Endodermal cell (in vitro differentiated cells): ENCODE measurements at regions not wholly inside any gene's neighbourhood (a gene's known extent, or its start where the extent isn't known, plus 50 kb on each side); places are given as distances from the start of the nearest gene placed in this dataset.

ENCODE experiments used
- DNase-seq: peaks from one replicate; pipeline ENCODE4 v3.0.0-alpha.2; 2017
- H3K27ac ChIP-seq: 2 replicates; pipeline ENCODE4 v1.5.1; 2013; ENCODE audit warnings: mild to moderate bottlenecking, low read depth, low read length, moderate library complexity
- H3K27me3 ChIP-seq: 2 replicates; pipeline ENCODE4 v1.6.1; 2013; ENCODE audit warnings: mild to moderate bottlenecking, low read length, moderate library complexity; ENCODE audit not compliant: insufficient read depth, control insufficient read depth, poor library complexity, severe bottlenecking
- H3K36me3 ChIP-seq: 2 replicates; pipeline ENCODE4 v1.7.0; 2013; ENCODE audit warnings: mild to moderate bottlenecking, low read length, moderate library complexity; ENCODE audit not compliant: control insufficient read depth, insufficient read depth
- H3K4me1 ChIP-seq: one replicate; pipeline ENCODE4 v1.7.0; 2013; ENCODE audit warnings: low read length; ENCODE audit not compliant: control insufficient read depth, insufficient read depth
- H3K4me3 ChIP-seq: 2 replicates; pipeline ENCODE4 v1.5.1; 2013; ENCODE audit warnings: mild to moderate bottlenecking, low read length, moderate library complexity
- H3K9ac ChIP-seq: 2 replicates; pipeline ENCODE4 v1.6.1; 2013; ENCODE audit warnings: mild to moderate bottlenecking, low read length, moderate library complexity; ENCODE audit not compliant: poor library complexity, severe bottlenecking; ENCODE audit errors: extremely low read depth
- H3K9me3 ChIP-seq: 2 replicates; pipeline ENCODE4 v1.6.1; 2013; ENCODE audit warnings: mild to moderate bottlenecking, low read length, moderate library complexity; ENCODE audit not compliant: control insufficient read depth
- H3K27ac Mint-ChIP-seq: 2 replicates; pipeline ENCODE4 v1.8.0; 2020; ENCODE audit warnings: mixed read lengths
- H3K27me3 Mint-ChIP-seq: 2 replicates; pipeline ENCODE4 v1.8.0; 2021; ENCODE audit warnings: mild to moderate bottlenecking, mixed read lengths; ENCODE audit not compliant: insufficient read depth
- H3K36me3 Mint-ChIP-seq: 2 replicates; pipeline ENCODE4 v1.8.0; 2020; ENCODE audit warnings: low read depth, mixed read lengths
- H3K4me1 Mint-ChIP-seq: 2 replicates; pipeline ENCODE4 v1.8.0; 2020; ENCODE audit warnings: mixed read lengths
- H3K4me3 Mint-ChIP-seq: 2 replicates; pipeline ENCODE4 v1.8.0; 2020; ENCODE audit warnings: mild to moderate bottlenecking, moderate library complexity, mixed read lengths
- H3K9me3 Mint-ChIP-seq: 2 replicates; pipeline ENCODE4 v1.8.0; 2020; ENCODE audit warnings: mild to moderate bottlenecking, mixed read lengths
- WGBS, 2 experiments: methylation state at CpG; one replicate each; pipeline versions ENCODE4 v1.1.5 to v1.1.7; 2013; ENCODE audit warnings: missing lambda C conversion rate in 2 of 2, mixed read lengths in 1 of 2; ENCODE audit not compliant: insufficient coverage in 1 of 2, insufficient read length in 1 of 2; 5-methylcytosine and 5-hydroxymethylcytosine counted together
- TF ChIP-seq, protein P1 (sequence below): fragments of 200-600 bp; sonication (generic); conservative IDR thresholded peaks from 2 replicates; pipeline ENCODE4 v1.5.0; 2021; ENCODE audit warnings: antibody characterized with exemption, mild to moderate bottlenecking

DNA sequence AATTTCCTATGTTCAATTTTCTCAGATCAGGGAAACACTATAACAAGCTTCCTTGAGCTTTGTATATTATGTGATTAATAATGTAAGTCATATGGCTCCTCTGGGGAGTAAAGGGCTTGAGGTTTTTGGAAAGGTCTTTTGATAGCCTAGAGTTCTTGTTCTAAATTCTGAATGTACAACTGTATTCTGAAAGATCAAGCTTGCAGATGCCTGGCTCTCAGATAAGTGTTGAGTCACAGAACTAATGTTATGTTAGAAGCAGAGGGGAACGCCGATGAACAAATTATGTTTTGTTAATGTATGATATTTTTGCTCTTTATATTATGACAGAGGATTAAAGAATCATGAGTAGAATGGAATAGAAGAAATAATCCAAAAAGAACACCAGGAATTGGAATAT, 170.1 kb downstream of the RPRM start:
- Histone ChIP-seq H3K9me3 (no peaks in the 10 kb centered on the region), H3K27ac (no peak overlapping the region), H3K9ac (no peak overlapping the region), H3K36me3 (no peaks in the 10 kb centered on the region), H3K4me1 (no peaks in the 10 kb centered on the region), H3K27me3 (no peaks in the 10 kb centered on the region), H3K4me3 (no peak overlapping the region)
- Mint-ChIP-seq H3K27me3 (no peaks in the 10 kb centered on the region), H3K4me3 (no peak overlapping the region), H3K27ac (no peak overlapping the region), H3K4me1 (no peaks in the 10 kb centered on the region), H3K36me3 (no peaks in the 10 kb centered on the region), H3K9me3 (no peaks in the 10 kb centered on the region)
- DNase-seq = no peak
- WGBS, 2 experiments = 67 to 69% methylated on average over 2 of the region's 2 CpGs
- TF ChIP-seq, protein P1, sequence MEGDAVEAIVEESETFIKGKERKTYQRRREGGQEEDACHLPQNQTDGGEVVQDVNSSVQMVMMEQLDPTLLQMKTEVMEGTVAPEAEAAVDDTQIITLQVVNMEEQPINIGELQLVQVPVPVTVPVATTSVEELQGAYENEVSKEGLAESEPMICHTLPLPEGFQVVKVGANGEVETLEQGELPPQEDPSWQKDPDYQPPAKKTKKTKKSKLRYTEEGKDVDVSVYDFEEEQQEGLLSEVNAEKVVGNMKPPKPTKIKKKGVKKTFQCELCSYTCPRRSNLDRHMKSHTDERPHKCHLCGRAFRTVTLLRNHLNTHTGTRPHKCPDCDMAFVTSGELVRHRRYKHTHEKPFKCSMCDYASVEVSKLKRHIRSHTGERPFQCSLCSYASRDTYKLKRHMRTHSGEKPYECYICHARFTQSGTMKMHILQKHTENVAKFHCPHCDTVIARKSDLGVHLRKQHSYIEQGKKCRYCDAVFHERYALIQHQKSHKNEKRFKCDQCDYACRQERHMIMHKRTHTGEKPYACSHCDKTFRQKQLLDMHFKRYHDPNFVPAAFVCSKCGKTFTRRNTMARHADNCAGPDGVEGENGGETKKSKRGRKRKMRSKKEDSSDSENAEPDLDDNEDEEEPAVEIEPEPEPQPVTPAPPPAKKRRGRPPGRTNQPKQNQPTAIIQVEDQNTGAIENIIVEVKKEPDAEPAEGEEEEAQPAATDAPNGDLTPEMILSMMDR = no peak

DNA sequence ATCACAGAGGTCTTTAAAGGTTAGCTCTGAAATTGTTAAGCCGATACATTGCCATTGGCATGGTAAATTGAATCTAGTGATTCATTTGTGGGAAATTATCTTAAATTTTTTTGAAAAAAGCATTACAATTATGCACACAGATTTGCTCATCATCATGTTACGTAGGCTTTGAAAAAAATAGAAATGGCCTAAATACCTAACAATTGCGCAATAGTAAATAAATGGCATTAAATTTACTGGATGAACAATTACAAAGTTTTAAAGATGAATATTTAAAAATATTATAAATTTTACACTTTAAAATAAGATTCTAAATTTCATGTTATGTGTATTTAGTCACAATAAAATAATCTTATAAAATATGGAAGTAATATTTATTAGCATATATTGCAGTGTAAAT, 171.3 kb downstream of the RPRM start:
- Mint-ChIP-seq H3K27ac (no peak overlapping the region), H3K4me3 (no peak overlapping the region), H3K4me1 (no peaks in the 10 kb centered on the region), H3K27me3 (no peaks in the 10 kb centered on the region), H3K9me3 (peaks cover 1% of the 10 kb centered on the region), H3K36me3 (no peaks in the 10 kb centered on the region)
- 95 to 100% methylated on average over 1 to 2 of the region's 3 CpGs for WGBS, 2 experiments
- no peak overlapping the region for H3K9ac ChIP-seq
- no peaks in the 10 kb centered on the region for H3K4me1 ChIP-seq
- H3K36me3 ChIP-seq = no peaks in the 10 kb centered on the region
- no peaks in the 10 kb centered on the region for H3K9me3 ChIP-seq
- H3K27me3 ChIP-seq = no peaks in the 10 kb centered on the region
- H3K27ac ChIP-seq = no peak overlapping the region
- no peak for DNase-seq
- no peak overlapping the region for H3K4me3 ChIP-seq
- TF ChIP-seq, protein P1 = no peak

DNA sequence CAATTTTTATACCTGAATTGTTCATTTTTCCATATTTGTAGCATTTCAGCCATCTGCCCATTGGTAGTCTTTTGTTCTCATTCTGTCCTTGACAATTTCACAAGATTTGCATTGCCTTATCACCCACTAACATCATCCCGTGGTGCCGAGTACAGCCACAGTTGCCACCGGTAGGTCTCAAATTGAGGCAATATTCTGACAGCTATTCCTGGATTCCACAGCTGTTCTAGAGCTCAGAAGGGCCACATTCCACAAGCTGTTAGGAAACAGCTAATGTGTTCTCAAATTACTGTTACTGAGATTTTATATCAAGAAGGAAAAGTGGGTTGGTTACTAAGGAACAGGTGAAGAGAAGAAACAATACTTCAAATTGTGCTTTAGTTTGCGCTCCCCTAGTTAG, 178.8 kb downstream of the RPRM start:
- H3K4me1 Mint-ChIP-seq = peaks cover 13% of the 10 kb centered on the region
- no peaks in the 10 kb centered on the region for H3K36me3 Mint-ChIP-seq
- no peak for DNase-seq
- TF ChIP-seq, protein P1 = no peak
- no peaks in the 10 kb centered on the region for H3K9me3 ChIP-seq
- H3K4me1 ChIP-seq = no peaks in the 10 kb centered on the region
- H3K4me3 Mint-ChIP-seq = no peak overlapping the region
- no peak overlapping the region for H3K4me3 ChIP-seq
- peaks cover 1% of the 10 kb centered on the region for H3K9me3 Mint-ChIP-seq
- no peaks in the 10 kb centered on the region for H3K27me3 Mint-ChIP-seq
- no peak overlapping the region for H3K27ac ChIP-seq
- WGBS, 2 experiments = 95 to 97% methylated on average over 3 to 4 of the region's 4 CpGs
- no peaks in the 10 kb centered on the region for H3K27me3 ChIP-seq
- no peaks in the 10 kb centered on the region for H3K36me3 ChIP-seq
- no peak overlapping the region for H3K9ac ChIP-seq
- H3K27ac Mint-ChIP-seq = no peak overlapping the region
